ENCODE measurements at regions not wholly inside any gene's neighbourhood (a gene's known extent, or its start where the extent isn't known, plus 50 kb on each side); places are given as distances from the start of the nearest gene placed in this dataset.

- H3K36me3 ChIP-seq (ENCODE audit: control insufficient read depth, insufficient read depth, low read length): no peaks in the 10 kb centered on the region
- no peak for TF ChIP-seq CTCF (IDR thresholded peaks at IDR 0.05; ENCODE audit: insufficient read depth, low read length, poor library complexity, severe bottlenecking)
- no peak overlapping the region for H3K4me3 ChIP-seq (replicated peaks; ENCODE audit: low read depth, low read length)
- no peaks in the 10 kb centered on the region for H3K27me3 ChIP-seq (replicated peaks; ENCODE audit: control insufficient read depth, insufficient read depth, low read length)
- DNase-seq (ENCODE audit: extremely low read depth, insufficient read length): no peak
Measured at GRCh38 chr20:8974009-8974708, 94.7 kb upstream of the PLCB4 start.

DNA sequence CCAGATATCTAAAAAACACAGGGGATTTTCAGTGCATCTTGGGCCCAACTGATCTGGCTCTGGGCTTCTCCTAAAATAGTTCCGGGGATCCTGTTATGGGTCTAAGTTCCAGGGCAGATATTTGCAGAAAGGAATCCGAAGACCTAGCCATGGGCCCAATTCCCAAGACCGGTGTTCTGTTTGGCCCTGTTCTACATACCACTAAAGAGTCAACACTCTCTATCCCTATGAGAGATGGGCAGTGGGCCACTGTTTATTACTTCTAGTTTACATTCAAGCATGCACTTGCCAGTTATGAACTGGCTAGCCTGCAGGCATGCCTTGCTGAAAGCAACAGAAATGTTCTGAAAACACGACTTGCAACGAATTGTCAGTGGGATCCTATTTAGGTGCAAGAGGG, 87.4 kb upstream of the PLCB4 start:
- no peak overlapping the region for H3K4me3 ChIP-seq (replicated peaks; ENCODE audit: low read depth, low read length)
- no peaks in the 10 kb centered on the region for H3K27me3 ChIP-seq (replicated peaks; ENCODE audit: control insufficient read depth, insufficient read depth, low read length)
- H3K36me3 ChIP-seq (ENCODE audit: control insufficient read depth, insufficient read depth, low read length): no peaks in the 10 kb centered on the region
- DNase-seq (ENCODE audit: extremely low read depth, insufficient read length): no peak
- no peak for TF ChIP-seq CTCF (IDR thresholded peaks at IDR 0.05; ENCODE audit: insufficient read depth, low read length, poor library complexity, severe bottlenecking)

- Histone ChIP-seq H3K36me3 (ENCODE audit: control insufficient read depth, insufficient read depth, low read length) (no peaks in the 10 kb centered on the region), H3K27me3 (replicated peaks; ENCODE audit: control insufficient read depth, insufficient read depth, low read length) (no peaks in the 10 kb centered on the region), H3K4me3 (replicated peaks; ENCODE audit: low read depth, low read length) (no peak overlapping the region)
- peak; percentile 20 for DNase-seq (ENCODE audit: extremely low read depth, insufficient read length)
- no peak for TF ChIP-seq CTCF (IDR thresholded peaks at IDR 0.05; ENCODE audit: insufficient read depth, low read length, poor library complexity, severe bottlenecking)
Measured at GRCh38 chr20:8983478-8984345, 85.2 kb upstream of the PLCB4 start.

DNA sequence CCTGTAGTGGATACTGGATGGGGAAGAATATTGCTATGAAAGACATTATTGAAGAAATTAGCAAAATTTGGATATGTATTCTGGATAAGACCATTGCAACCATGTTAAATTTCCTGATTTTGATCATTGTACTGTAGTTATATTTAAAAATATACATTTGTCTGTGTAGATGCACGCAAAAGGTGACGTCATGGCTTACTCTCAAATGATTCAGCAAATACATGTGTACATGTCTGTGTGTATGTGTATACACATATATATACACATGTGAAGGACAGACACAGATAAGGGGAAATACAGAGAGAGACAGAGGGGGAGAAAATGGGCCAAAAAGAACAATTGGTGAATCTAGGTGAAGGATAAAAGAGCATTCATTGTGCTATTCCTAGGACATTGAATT, 82.3 kb upstream of the PLCB4 start:
- H3K36me3 ChIP-seq (ENCODE audit: control insufficient read depth, insufficient read depth, low read length): no peaks in the 10 kb centered on the region
- TF ChIP-seq CTCF (IDR thresholded peaks at IDR 0.05; ENCODE audit: insufficient read depth, low read length, poor library complexity, severe bottlenecking): no peak
- no peaks in the 10 kb centered on the region for H3K27me3 ChIP-seq (replicated peaks; ENCODE audit: control insufficient read depth, insufficient read depth, low read length)
- H3K4me3 ChIP-seq (replicated peaks; ENCODE audit: low read depth, low read length): no peak overlapping the region
- no peak for DNase-seq (ENCODE audit: extremely low read depth, insufficient read length)

DNA sequence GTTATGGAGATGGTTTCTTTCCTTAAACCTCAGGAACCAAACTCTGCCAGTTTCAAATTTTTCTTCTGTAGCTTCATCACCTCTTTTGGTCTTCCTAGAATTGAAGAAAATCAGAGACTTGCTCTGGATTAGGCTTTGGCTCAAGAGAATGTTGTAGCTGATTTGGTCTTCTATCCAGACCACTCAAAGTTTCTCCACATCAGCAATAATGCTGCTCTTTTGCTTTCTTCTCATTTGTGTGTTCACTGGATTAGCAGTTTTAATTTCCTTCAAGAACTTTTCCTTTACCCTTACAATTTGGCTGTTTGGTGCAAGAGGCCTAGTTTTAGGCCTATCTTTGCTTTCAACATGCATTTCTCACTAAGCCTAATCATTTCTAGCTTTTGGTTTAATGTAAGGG, 78.1 kb upstream of the PLCB4 start:
- TF ChIP-seq CTCF (IDR thresholded peaks at IDR 0.05; ENCODE audit: insufficient read depth, low read length, poor library complexity, severe bottlenecking): no peak
- H3K27me3 ChIP-seq (replicated peaks; ENCODE audit: control insufficient read depth, insufficient read depth, low read length): no peaks in the 10 kb centered on the region
- H3K36me3 ChIP-seq (ENCODE audit: control insufficient read depth, insufficient read depth, low read length): no peaks in the 10 kb centered on the region
- no peak overlapping the region for H3K4me3 ChIP-seq (replicated peaks; ENCODE audit: low read depth, low read length)
- no peak for DNase-seq (ENCODE audit: extremely low read depth, insufficient read length)

Measured in GM06990 (cell line).